Choroid plexus epithelial cell (primary cell): ENCODE measurements at regions not wholly inside any gene's neighbourhood (a gene's known extent, or its start where the extent isn't known, plus 50 kb on each side); places are given as distances from the start of the nearest gene placed in this dataset.

Source experiments
- DNase-seq: peaks from one replicate; pipeline ENCODE4 v3.0.0-alpha.2; 2010; ENCODE audit warnings: low read depth
- H3K4me3 ChIP-seq: 2 replicates; pipeline ENCODE4 v1.5.1; 2011; ENCODE audit warnings: low read depth, mild to moderate bottlenecking, control low read depth, low read length, moderate library complexity
- TF ChIP-seq, protein P1 (sequence below): conservative IDR thresholded peaks from 2 replicates; pipeline ENCODE4 v1.5.1; 2011; ENCODE audit warnings: low read depth, mild to moderate bottlenecking, control low read depth, inconsistent platforms, low read length, moderate library complexity

DNA sequence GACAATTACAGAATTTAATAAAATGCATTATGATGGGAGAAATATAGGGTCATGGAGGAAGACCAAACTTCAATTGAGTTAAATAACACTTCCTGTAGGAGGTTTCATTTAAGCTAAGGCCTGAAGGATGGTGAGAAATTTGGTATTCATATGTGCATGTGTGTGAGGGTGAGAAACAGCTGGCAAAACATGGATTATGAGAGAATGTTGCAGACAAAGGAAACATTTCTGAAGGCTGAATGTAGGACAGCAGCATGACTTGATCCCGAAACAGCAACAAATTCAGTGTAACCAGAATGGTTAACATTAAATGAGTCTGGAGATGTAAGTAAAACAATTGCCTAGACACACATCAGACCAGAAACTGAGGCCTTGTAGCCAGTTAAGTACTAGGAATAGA, 630.8 kb downstream of the NR4A2 start:
- no peak overlapping the region for H3K4me3 ChIP-seq
- TF ChIP-seq, protein P1, sequence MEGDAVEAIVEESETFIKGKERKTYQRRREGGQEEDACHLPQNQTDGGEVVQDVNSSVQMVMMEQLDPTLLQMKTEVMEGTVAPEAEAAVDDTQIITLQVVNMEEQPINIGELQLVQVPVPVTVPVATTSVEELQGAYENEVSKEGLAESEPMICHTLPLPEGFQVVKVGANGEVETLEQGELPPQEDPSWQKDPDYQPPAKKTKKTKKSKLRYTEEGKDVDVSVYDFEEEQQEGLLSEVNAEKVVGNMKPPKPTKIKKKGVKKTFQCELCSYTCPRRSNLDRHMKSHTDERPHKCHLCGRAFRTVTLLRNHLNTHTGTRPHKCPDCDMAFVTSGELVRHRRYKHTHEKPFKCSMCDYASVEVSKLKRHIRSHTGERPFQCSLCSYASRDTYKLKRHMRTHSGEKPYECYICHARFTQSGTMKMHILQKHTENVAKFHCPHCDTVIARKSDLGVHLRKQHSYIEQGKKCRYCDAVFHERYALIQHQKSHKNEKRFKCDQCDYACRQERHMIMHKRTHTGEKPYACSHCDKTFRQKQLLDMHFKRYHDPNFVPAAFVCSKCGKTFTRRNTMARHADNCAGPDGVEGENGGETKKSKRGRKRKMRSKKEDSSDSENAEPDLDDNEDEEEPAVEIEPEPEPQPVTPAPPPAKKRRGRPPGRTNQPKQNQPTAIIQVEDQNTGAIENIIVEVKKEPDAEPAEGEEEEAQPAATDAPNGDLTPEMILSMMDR, result no peak
- DNase-seq, result no peak

DNA sequence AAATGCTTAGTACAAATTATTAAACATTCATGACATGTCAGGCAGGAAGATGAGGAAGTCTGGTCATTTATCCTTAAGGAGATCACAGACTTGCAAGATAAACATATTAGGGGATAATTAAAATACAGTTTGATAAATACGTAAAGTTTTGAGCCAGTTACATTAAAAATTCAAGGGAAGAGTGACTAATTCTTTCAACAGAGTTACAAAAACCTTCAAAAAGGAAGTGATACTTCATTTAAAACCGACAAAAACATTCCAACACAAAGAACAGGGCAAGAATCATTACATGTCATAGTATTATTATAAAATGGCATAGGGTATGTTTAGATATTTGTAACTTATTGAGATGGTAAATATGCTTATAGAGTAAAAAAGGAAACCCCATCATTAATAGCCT, 636.0 kb downstream of the NR4A2 start:
- no peak overlapping the region for H3K4me3 ChIP-seq
- DNase-seq, result no peak
- TF ChIP-seq, protein P1, result no peak

DNA sequence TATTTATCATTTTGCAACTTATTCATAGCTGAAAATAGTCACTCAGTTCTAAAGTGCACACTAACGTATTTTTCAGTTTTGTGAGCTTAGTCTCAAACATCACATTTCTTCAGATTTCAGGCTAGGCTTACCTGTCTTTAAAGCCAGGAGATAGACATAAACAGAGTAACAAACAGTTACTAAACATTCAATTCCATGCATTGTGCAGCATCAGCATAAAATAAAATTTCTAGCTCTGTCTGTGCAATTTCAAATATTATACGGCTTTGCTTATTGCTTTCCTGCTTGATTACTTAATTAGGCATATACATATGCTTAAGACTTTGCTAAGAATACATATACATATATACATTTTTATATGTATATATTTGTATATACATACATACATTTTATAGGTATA, 637.0 kb downstream of the NR4A2 start:
- TF ChIP-seq, protein P1, result no peak
- H3K4me3 ChIP-seq, result no peak overlapping the region
- DNase-seq, result no peak

DNA sequence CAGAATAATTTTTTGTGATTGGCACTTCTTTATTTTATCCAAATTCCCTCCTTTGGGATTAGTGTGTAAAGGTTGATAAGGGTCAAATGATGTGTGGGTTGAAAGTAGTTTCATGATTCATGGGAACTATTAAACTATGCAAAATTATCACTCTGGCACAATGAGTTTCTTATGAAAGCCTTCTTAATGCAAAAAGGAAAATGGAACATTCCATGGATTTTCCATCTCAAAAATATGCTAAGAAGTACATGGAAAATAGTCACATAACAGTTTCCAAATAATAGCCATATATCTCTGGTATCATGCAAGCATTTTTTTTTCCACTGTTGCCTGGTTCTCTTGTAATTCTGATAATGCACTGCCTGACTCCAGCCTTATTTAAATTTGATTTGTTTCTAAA, 639.7 kb downstream of the NR4A2 start:
- no peak overlapping the region for H3K4me3 ChIP-seq
- TF ChIP-seq, protein P1, result no peak
- no peak for DNase-seq

DNA sequence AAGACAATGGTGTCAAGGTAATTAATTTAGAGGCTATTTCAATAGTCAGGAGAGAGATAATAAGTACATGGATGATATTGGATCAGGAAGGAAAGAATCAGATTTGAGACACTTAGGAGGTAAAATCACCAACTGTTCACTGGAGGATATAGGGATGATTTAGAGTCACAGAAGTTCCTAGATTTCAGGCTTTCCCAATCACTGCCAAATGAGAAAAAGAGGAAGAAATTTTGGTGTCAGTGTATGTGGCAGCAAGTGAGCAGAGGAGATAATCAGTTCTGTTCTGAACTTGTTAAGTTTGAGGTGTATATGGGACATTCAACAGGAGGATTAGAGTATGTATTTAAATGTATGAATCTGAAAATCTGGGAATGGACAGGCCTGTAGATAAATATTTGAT, 640.4 kb downstream of the NR4A2 start:
- DNase-seq, result no peak
- H3K4me3 ChIP-seq, result no peak overlapping the region
- TF ChIP-seq, protein P1, result no peak

DNA sequence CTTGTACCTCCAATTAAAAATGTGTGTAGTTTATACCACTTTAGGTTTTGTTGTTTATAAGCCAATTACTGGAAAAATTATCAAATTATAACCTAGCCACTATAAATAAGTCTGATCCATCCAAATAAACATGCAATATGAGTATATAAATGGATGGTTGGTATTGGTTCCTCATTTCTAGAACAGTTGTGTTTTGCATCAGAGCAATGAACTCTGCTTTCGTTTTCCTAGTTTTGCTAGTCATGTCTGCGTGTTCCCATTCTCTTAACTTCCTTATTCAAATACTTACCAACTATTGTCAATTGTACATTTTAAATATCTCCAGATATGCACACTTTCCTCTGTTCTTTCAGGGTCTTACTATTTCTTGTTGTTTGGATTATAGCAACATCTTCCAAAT, 641.7 kb downstream of the NR4A2 start:
- TF ChIP-seq, protein P1, result no peak
- H3K4me3 ChIP-seq, result no peak overlapping the region
- no peak for DNase-seq

DNA sequence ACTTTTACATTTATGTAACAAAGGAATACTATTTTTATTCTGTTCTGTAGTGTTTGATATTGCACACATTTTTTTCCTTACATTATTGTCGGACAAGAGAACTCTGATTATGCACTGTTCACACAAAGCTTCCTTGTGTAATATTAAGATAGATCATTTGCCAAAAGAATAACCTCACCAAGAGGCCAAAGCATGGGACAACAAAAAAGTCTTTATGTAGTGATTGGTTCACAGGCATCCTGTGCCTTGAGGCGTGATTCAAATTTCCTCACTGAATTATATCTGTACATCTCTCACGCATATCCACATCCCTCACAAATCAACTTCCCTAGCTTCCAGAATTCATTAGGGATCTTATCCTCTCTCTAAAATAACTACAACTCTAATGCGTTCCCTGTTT, 642.7 kb downstream of the NR4A2 start:
- TF ChIP-seq, protein P1, result no peak
- no peak for DNase-seq
- H3K4me3 ChIP-seq, result no peak overlapping the region
